ENCODE measurements at regions not wholly inside any gene's neighbourhood (a gene's known extent, or its start where the extent isn't known, plus 50 kb on each side); places are given as distances from the start of the nearest gene placed in this dataset.

- TF ChIP-seq, protein P1, sequence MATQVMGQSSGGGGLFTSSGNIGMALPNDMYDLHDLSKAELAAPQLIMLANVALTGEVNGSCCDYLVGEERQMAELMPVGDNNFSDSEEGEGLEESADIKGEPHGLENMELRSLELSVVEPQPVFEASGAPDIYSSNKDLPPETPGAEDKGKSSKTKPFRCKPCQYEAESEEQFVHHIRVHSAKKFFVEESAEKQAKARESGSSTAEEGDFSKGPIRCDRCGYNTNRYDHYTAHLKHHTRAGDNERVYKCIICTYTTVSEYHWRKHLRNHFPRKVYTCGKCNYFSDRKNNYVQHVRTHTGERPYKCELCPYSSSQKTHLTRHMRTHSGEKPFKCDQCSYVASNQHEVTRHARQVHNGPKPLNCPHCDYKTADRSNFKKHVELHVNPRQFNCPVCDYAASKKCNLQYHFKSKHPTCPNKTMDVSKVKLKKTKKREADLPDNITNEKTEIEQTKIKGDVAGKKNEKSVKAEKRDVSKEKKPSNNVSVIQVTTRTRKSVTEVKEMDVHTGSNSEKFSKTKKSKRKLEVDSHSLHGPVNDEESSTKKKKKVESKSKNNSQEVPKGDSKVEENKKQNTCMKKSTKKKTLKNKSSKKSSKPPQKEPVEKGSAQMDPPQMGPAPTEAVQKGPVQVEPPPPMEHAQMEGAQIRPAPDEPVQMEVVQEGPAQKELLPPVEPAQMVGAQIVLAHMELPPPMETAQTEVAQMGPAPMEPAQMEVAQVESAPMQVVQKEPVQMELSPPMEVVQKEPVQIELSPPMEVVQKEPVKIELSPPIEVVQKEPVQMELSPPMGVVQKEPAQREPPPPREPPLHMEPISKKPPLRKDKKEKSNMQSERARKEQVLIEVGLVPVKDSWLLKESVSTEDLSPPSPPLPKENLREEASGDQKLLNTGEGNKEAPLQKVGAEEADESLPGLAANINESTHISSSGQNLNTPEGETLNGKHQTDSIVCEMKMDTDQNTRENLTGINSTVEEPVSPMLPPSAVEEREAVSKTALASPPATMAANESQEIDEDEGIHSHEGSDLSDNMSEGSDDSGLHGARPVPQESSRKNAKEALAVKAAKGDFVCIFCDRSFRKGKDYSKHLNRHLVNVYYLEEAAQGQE (IDR thresholded peaks at IDR 0.05; ENCODE audit: insufficient read depth in 1 of 2, low read depth in 2 of 2, low read length in 1 of 2) = no peak
- TF ChIP-seq CTCF (IDR thresholded peaks at IDR 0.05) (no peak), SIN3A (IDR thresholded peaks at IDR 0.05; ENCODE audit: borderline replicate concordance, insufficient read depth, low read depth, low read length) (no peak)
Measured at GRCh38 chr13:69363360-69363759, 744.3 kb upstream of the ATXN8OS start.
